ENCODE measurements at regions not wholly inside any gene's neighbourhood (a gene's known extent, or its start where the extent isn't known, plus 50 kb on each side); places are given as distances from the start of the nearest gene placed in this dataset.
A peak's percentile ranks its signal among the peaks of the same experiment; 100 is the strongest.

DNA sequence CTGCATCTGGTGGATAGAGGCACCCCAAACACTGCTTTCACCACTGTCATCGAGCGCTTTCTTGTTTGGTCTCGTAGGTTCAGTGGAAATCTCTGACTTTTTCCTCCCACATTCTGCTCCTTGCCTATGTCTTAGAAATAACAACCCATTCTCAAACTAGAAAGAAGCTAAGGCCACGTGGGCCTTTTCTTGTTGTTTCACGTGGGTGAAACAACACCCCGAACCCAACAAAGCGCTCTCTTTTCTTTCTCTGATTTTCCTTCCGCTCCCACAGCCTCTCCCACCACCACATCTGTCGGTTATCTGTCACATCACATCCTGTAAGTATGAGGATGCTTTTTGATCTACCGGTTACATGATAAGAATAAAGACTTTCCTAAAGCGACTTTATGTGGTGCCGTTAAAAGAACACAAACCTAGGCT is 77.1 kb downstream of the LINC01488 start:
- Histone ChIP-seq H3K4me3 (ENCODE audit: low read length in 2 of 2) (no peak overlapping the region), H3K9me3 (ENCODE audit: control insufficient read depth in 2 of 2, insufficient read depth in 1 of 2, low read length in 1 of 2) (no peaks in the 10 kb centered on the region), H3K4me1 (ENCODE audit: control insufficient read depth in 2 of 2, insufficient read depth in 2 of 2, low read length in 2 of 2) (peaks cover 5 to 21% of the 10 kb centered on the region in 2 donors), H3K27ac (ENCODE audit: low read depth in 1 of 2, low read length in 1 of 2) (no peak overlapping the region), H3K36me3 (ENCODE audit: control insufficient read depth in 2 of 2, insufficient read depth in 2 of 2, low read length in 1 of 2) (no peaks in the 10 kb centered on the region), H3K27me3 (ENCODE audit: control insufficient read depth in 2 of 2, insufficient read depth in 1 of 2, low read length in 1 of 2) (peaks cover 7 to 64% of the 10 kb centered on the region in 2 donors)
- DNase-seq (ENCODE audit: low read depth in 6 of 9, low spot score in 9 of 9), result peak; percentile 34 to 90 (median 71)
- WGBS, result 16% methylated on average over 12 of the region's 12 CpGs

- peak in 1 of 9 donors; percentile 1 for DNase-seq (ENCODE audit: low read depth in 6 of 9, low spot score in 9 of 9)
- Histone ChIP-seq H3K27me3 (ENCODE audit: control insufficient read depth in 2 of 2, insufficient read depth in 1 of 2, low read length in 1 of 2) (peaks cover 7 to 62% of the 10 kb centered on the region in 2 donors), H3K36me3 (ENCODE audit: control insufficient read depth in 2 of 2, insufficient read depth in 2 of 2, low read length in 1 of 2) (no peaks in the 10 kb centered on the region), H3K4me3 (ENCODE audit: low read length in 2 of 2) (no peak overlapping the region), H3K27ac (ENCODE audit: low read depth in 1 of 2, low read length in 1 of 2) (no peak overlapping the region), H3K4me1 (ENCODE audit: control insufficient read depth in 2 of 2, insufficient read depth in 2 of 2, low read length in 2 of 2) (peaks cover 5 to 21% of the 10 kb centered on the region in 2 donors), H3K9me3 (ENCODE audit: control insufficient read depth in 2 of 2, insufficient read depth in 1 of 2, low read length in 1 of 2) (no peaks in the 10 kb centered on the region)
- 76% methylated on average over 5 of the region's 5 CpGs for WGBS
These were observed 77.7 kb downstream of the LINC01488 start for GRCh38 chr11:69559181-69559580.

GRCh38 chr11:69560141-69560790 is 78.8 kb downstream of the LINC01488 start:
- H3K36me3 ChIP-seq (ENCODE audit: control insufficient read depth in 2 of 2, insufficient read depth in 2 of 2, low read length in 1 of 2), result no peaks in the 10 kb centered on the region
- H3K27ac ChIP-seq (ENCODE audit: low read depth in 1 of 2, low read length in 1 of 2), result no peak overlapping the region
- peaks cover 5 to 21% of the 10 kb centered on the region in 2 donors for H3K4me1 ChIP-seq (ENCODE audit: control insufficient read depth in 2 of 2, insufficient read depth in 2 of 2, low read length in 2 of 2)
- no peak for DNase-seq (ENCODE audit: low read depth in 6 of 9, low spot score in 9 of 9)
- no peaks in the 10 kb centered on the region for H3K9me3 ChIP-seq (ENCODE audit: control insufficient read depth in 2 of 2, insufficient read depth in 1 of 2, low read length in 1 of 2)
- H3K4me3 ChIP-seq (ENCODE audit: low read length in 2 of 2), result no peak overlapping the region
- peaks cover 7 to 59% of the 10 kb centered on the region in 2 donors for H3K27me3 ChIP-seq (ENCODE audit: control insufficient read depth in 2 of 2, insufficient read depth in 1 of 2, low read length in 1 of 2)
- 96% methylated on average over 4 of the region's 4 CpGs for WGBS

- 94% methylated on average over 4 of the region's 4 CpGs for WGBS
- Histone ChIP-seq H3K4me3 (ENCODE audit: low read length in 2 of 2) (no peak overlapping the region), H3K27me3 (ENCODE audit: control insufficient read depth in 2 of 2, insufficient read depth in 1 of 2, low read length in 1 of 2) (peaks cover 5 to 44% of the 10 kb centered on the region in 2 donors), H3K4me1 (ENCODE audit: control insufficient read depth in 2 of 2, insufficient read depth in 2 of 2, low read length in 2 of 2) (peaks cover 5 to 21% of the 10 kb centered on the region in 2 donors), H3K36me3 (ENCODE audit: control insufficient read depth in 2 of 2, insufficient read depth in 2 of 2, low read length in 1 of 2) (no peaks in the 10 kb centered on the region), H3K9me3 (ENCODE audit: control insufficient read depth in 2 of 2, insufficient read depth in 1 of 2, low read length in 1 of 2) (no peaks in the 10 kb centered on the region), H3K27ac (ENCODE audit: low read depth in 1 of 2, low read length in 1 of 2) (no peak overlapping the region)
- DNase-seq (ENCODE audit: low read depth in 6 of 9, low spot score in 9 of 9), result no peak
These were observed 78.7 kb upstream of the CCND1 start for GRCh38 chr11:69562302-69562701.

DNA sequence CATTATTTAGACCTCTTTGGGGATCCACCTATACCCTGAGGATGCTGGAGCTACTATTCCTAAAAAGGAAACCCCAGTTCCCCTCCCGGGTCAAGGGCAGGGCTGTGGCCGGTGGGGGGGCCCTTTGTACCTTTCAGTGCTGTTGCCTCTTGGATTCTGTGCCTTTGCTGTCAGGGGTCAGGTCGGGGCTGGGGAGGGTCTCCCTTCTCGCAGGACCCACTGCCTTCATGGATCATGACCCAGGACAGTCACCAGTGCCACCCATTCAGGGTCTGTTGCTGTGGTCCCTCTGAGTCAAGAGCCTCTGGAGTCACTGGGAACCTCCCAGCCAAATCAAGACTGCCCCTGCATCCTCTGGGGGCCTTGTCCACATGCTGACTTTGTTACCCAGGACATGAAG is 78.1 kb upstream of the CCND1 start:
- no peak overlapping the region for H3K4me3 ChIP-seq (ENCODE audit: low read length in 2 of 2)
- WGBS, result 91% methylated on average over 4 of the region's 4 CpGs
- no peaks in the 10 kb centered on the region for H3K36me3 ChIP-seq (ENCODE audit: control insufficient read depth in 2 of 2, insufficient read depth in 2 of 2, low read length in 1 of 2)
- H3K27me3 ChIP-seq (ENCODE audit: control insufficient read depth in 2 of 2, insufficient read depth in 1 of 2, low read length in 1 of 2), result peaks cover 5 to 42% of the 10 kb centered on the region in 2 donors
- peaks cover 5 to 18% of the 10 kb centered on the region in 2 donors for H3K4me1 ChIP-seq (ENCODE audit: control insufficient read depth in 2 of 2, insufficient read depth in 2 of 2, low read length in 2 of 2)
- H3K9me3 ChIP-seq (ENCODE audit: control insufficient read depth in 2 of 2, insufficient read depth in 1 of 2, low read length in 1 of 2), result no peaks in the 10 kb centered on the region
- no peak for DNase-seq (ENCODE audit: low read depth in 6 of 9, low spot score in 9 of 9)
- no peak overlapping the region for H3K27ac ChIP-seq (ENCODE audit: low read depth in 1 of 2, low read length in 1 of 2)

- Histone ChIP-seq H3K27me3 (ENCODE audit: control insufficient read depth in 2 of 2, insufficient read depth in 1 of 2, low read length in 1 of 2) (peaks cover 5 to 45% of the 10 kb centered on the region in 2 donors), H3K4me1 (ENCODE audit: control insufficient read depth in 2 of 2, insufficient read depth in 2 of 2, low read length in 2 of 2) (peaks cover 5 to 13% of the 10 kb centered on the region in 2 donors), H3K9me3 (ENCODE audit: control insufficient read depth in 2 of 2, insufficient read depth in 1 of 2, low read length in 1 of 2) (no peaks in the 10 kb centered on the region), H3K4me3 (ENCODE audit: low read length in 2 of 2) (no peak overlapping the region), H3K27ac (ENCODE audit: low read depth in 1 of 2, low read length in 1 of 2) (no peak overlapping the region), H3K36me3 (ENCODE audit: control insufficient read depth in 2 of 2, insufficient read depth in 2 of 2, low read length in 1 of 2) (no peaks in the 10 kb centered on the region)
- WGBS, result 93% methylated on average over 4 of the region's 4 CpGs
- no peak for DNase-seq (ENCODE audit: low read depth in 6 of 9, low spot score in 9 of 9)
These were observed 77.7 kb upstream of the CCND1 start for GRCh38 chr11:69563306-69563705.

DNA sequence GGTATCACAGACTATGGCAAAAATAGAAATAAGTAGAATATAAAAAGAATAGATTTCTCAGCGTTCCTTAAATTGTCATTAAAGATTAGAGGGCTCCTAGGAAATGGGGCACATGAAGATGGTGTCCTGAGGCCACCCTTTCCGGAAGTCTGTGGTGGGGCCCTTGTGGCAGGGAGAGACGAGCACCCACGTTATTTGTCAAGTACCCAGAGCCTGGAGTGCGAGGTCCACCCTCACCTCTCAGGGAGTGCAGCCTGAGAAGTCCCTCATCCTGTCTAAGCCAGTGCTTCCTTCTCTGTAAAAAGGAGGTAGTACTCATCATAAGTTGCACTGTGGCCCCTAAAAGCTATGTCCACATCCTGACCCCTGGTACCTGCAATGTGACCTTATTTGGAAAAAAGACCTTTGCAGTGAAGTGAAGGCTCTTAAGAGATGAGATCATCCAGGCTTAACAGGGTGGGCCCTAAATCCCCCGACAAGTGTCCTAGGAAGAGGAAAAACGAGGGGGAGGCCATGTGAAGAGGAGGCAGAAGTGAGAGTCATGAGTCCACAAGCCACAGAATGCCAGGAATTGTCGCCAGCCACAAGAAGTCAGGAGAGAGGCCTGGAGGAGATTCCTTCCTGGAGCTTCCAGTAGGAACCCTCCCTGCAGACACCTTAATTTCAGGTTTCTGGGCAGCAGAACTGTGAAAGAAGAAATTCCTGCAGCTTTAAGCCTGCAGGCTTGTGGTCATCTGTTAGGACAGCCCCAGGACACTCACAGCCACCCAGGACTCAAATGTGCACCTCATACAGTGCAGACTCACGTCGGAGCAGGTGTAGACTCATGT is 76.8 kb upstream of the CCND1 start:
- no peaks in the 10 kb centered on the region for H3K9me3 ChIP-seq (ENCODE audit: control insufficient read depth in 2 of 2, insufficient read depth in 1 of 2, low read length in 1 of 2)
- H3K27me3 ChIP-seq (ENCODE audit: control insufficient read depth in 2 of 2, insufficient read depth in 1 of 2, low read length in 1 of 2), result peaks cover 5 to 40% of the 10 kb centered on the region in 2 donors
- no peaks in the 10 kb centered on the region for H3K36me3 ChIP-seq (ENCODE audit: control insufficient read depth in 2 of 2, insufficient read depth in 2 of 2, low read length in 1 of 2)
- H3K4me1 ChIP-seq (ENCODE audit: control insufficient read depth in 2 of 2, insufficient read depth in 2 of 2, low read length in 2 of 2), result peaks cover 0 to 4% of the 10 kb centered on the region in 2 donors
- no peak overlapping the region for H3K27ac ChIP-seq (ENCODE audit: low read depth in 1 of 2, low read length in 1 of 2)
- 84% methylated on average over 10 of the region's 10 CpGs for WGBS
- H3K4me3 ChIP-seq (ENCODE audit: low read length in 2 of 2), result no peak overlapping the region
- no peak for DNase-seq (ENCODE audit: low read depth in 6 of 9, low spot score in 9 of 9)

- Histone ChIP-seq H3K36me3 (ENCODE audit: control insufficient read depth in 2 of 2, insufficient read depth in 2 of 2, low read length in 1 of 2) (no peaks in the 10 kb centered on the region), H3K4me3 (ENCODE audit: low read length in 2 of 2) (no peak overlapping the region), H3K27me3 (ENCODE audit: control insufficient read depth in 2 of 2, insufficient read depth in 1 of 2, low read length in 1 of 2) (peaks cover 2 to 40% of the 10 kb centered on the region in 2 donors), H3K27ac (ENCODE audit: low read depth in 1 of 2, low read length in 1 of 2) (no peak overlapping the region), H3K9me3 (ENCODE audit: control insufficient read depth in 2 of 2, insufficient read depth in 1 of 2, low read length in 1 of 2) (no peaks in the 10 kb centered on the region), H3K4me1 (ENCODE audit: control insufficient read depth in 2 of 2, insufficient read depth in 2 of 2, low read length in 2 of 2) (no peaks in the 10 kb centered on the region)
- DNase-seq (ENCODE audit: low read depth in 6 of 9, low spot score in 9 of 9), result peak in 1 of 9 donors; percentile 3
- WGBS, result 97% methylated on average over 3 of the region's 3 CpGs
These were observed 75.0 kb upstream of the CCND1 start for GRCh38 chr11:69566001-69566400.
